ENCODE measurements at regions not wholly inside any gene's neighbourhood (a gene's known extent, or its start where the extent isn't known, plus 50 kb on each side); places are given as distances from the start of the nearest gene placed in this dataset.

DNA sequence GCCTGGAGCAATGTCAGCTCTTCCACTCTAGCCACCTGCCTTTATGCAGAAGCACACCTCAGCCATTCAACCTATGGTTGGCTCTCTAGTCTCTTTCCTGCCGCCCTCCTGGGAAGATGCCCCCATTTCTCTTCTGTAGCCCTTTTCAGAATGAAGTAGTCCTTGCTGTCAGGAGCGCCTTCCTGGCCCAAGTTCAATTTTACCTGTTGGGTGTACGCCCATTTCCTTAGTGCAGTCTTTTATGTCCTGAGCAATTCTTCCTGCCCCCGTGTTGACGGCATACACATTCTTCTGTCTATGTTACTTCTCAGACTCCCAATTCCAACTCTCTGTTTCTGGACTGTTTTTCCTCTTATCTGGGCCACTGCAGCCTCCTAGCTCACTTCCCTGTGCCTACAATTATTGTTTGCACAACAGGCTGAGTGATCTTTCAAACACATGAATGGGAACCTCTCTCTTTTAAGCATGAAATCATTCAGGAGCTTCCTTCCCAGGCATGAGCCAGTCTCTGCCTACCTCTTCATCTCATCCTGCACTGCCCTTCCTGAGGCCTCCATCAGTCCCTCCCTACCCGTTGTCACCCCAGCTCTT, 389.2 kb downstream of the CD83 start (continued):
- TF ChIP-seq, protein P1, sequence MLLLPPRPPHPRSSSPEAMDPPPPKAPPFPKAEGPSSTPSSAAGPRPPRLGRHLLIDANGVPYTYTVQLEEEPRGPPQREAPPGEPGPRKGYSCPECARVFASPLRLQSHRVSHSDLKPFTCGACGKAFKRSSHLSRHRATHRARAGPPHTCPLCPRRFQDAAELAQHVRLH (tag by site-specific recombination; IDR thresholded peaks at IDR 0.05): no peak

DNA sequence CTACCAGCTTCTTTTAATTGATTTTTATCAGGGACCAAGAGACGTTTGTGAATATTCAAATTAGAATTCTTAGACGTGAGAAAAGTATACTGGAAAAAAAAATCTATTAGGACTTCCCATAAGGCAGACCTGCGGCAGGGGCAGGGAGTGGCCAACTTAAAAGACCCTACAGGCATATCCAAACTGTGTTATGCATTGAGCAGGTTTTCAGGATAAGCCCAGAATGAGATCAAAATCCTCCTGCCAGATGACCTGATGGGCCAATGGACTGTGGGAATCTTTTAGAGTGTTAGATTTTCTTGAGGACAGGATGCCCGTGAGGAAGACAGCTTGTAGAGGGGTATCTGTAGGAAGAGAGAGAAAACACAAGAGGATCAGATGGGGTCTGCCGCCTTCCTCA, 391.5 kb downstream of the CD83 start:
- Histone ChIP-seq H3K27ac (ENCODE audit: extremely low read depth, low read depth, low read length) (no peak overlapping the region), H3K9me3 (ENCODE audit: control insufficient read depth, insufficient read depth, low read depth, low read length) (no peaks in the 10 kb centered on the region), H3K4me1 (ENCODE audit: control insufficient read depth, insufficient read depth, low read length) (no peaks in the 10 kb centered on the region), H3K4me3 (ENCODE audit: low read depth, low read length) (no peak overlapping the region), H3K36me3 (ENCODE audit: control insufficient read depth in 2 of 2, insufficient read depth in 1 of 2, low read length in 2 of 2) (no peaks in the 10 kb centered on the region)
- no peak for TF ChIP-seq BCL11A (tag by site-specific recombination; IDR thresholded peaks at IDR 0.05; ENCODE audit: low read depth)
- ChIA-PET CTCF (no interaction called here), POLR2A (no interaction called here)

DNA sequence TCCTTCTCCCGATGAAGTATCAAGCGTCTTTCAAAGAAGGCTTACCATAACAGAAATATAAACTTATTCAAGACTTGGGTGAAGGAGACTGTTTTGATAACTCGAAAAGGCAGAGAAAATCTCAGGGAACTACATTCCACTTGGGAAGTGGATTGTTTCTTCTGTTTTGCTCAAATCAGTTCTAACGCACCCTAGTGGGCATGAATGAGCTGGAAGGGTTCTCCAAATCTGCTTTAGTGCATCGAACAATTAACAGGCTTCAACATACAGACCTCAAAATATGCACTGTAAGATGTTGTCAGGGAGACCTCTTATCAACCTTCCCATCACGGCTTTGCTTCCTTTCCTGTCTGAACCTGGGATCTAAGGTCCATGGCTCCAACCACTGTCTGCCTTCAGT, 392.5 kb downstream of the CD83 start:
- no peak overlapping the region for H3K27ac ChIP-seq (ENCODE audit: extremely low read depth, low read depth, low read length)
- CTCF ChIA-PET: interaction anchor here (0.5 to 1.6 kb wide), 2 partner anchors 10 to 36 kb away, joined by 3 to 5 read pairs; no protein-coding TSS in a partner anchor
- H3K4me3 ChIP-seq (ENCODE audit: low read depth, low read length): no peak overlapping the region
- TF ChIP-seq MYNN (tag by site-specific recombination; IDR thresholded peaks at IDR 0.05; ENCODE audit: borderline replicate concordance) (no peak), ZBTB48 (tag by site-specific recombination; IDR thresholded peaks at IDR 0.05) (no peak), ZBTB7A (tag by site-specific recombination; IDR thresholded peaks at IDR 0.05; ENCODE audit: low read depth) (no peak), KLF7 (tag by site-specific recombination; IDR thresholded peaks at IDR 0.05; ENCODE audit: borderline replicate concordance) (no peak), ZNF629 (tag by site-specific recombination; IDR thresholded peaks at IDR 0.05) (no peak), ZBTB17 (tag by site-specific recombination; IDR thresholded peaks at IDR 0.05) (no peak), SCRT2 (tag by site-specific recombination; IDR thresholded peaks at IDR 0.05) (no peak), ZNF335 (tag by site-specific recombination; conservative IDR thresholded peaks at IDR 0.05) (no peak), HOXA7 (CRISPR knock-in tag; IDR thresholded peaks at IDR 0.05; ENCODE audit: borderline replicate concordance) (no peak), ZSCAN23 (tag by site-specific recombination; IDR thresholded peaks at IDR 0.05) (no peak), ZNF169 (tag by site-specific recombination; IDR thresholded peaks at IDR 0.05) (no peak)
- TF ChIP-seq, protein P2, sequence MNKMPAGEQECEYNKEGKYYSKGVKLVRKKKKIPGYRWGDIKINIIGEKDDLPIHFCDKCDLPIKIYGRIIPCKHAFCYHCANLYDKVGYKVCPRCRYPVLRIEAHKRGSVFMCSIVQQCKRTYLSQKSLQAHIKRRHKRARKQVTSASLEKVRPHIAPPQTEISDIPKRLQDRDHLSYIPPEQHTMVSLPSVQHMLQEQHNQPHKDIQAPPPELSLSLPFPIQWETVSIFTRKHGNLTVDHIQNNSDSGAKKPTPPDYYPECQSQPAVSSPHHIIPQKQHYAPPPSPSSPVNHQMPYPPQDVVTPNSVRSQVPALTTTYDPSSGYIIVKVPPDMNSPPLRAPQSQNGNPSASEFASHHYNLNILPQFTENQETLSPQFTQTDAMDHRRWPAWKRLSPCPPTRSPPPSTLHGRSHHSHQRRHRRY (tag by site-specific recombination; IDR thresholded peaks at IDR 0.05): no peak
- TF ChIP-seq, protein P3, sequence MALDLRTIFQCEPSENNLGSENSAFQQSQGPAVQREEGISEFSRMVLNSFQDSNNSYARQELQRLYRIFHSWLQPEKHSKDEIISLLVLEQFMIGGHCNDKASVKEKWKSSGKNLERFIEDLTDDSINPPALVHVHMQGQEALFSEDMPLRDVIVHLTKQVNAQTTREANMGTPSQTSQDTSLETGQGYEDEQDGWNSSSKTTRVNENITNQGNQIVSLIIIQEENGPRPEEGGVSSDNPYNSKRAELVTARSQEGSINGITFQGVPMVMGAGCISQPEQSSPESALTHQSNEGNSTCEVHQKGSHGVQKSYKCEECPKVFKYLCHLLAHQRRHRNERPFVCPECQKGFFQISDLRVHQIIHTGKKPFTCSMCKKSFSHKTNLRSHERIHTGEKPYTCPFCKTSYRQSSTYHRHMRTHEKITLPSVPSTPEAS (tag by site-specific recombination; IDR thresholded peaks at IDR 0.05): no peak
- TF ChIP-seq, protein P4, sequence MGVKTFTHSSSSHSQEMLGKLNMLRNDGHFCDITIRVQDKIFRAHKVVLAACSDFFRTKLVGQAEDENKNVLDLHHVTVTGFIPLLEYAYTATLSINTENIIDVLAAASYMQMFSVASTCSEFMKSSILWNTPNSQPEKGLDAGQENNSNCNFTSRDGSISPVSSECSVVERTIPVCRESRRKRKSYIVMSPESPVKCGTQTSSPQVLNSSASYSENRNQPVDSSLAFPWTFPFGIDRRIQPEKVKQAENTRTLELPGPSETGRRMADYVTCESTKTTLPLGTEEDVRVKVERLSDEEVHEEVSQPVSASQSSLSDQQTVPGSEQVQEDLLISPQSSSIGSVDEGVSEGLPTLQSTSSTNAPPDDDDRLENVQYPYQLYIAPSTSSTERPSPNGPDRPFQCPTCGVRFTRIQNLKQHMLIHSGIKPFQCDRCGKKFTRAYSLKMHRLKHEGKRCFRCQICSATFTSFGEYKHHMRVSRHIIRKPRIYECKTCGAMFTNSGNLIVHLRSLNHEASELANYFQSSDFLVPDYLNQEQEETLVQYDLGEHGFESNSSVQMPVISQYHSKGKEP (tag by site-specific recombination; IDR thresholded peaks at IDR 0.05): no peak
- H3K4me1 ChIP-seq (ENCODE audit: control insufficient read depth, insufficient read depth, low read length): no peaks in the 10 kb centered on the region
- no peaks in the 10 kb centered on the region for H3K36me3 ChIP-seq (ENCODE audit: control insufficient read depth in 2 of 2, insufficient read depth in 1 of 2, low read length in 2 of 2)
- POLR2A ChIA-PET: no interaction called here
- no peaks in the 10 kb centered on the region for H3K9me3 ChIP-seq (ENCODE audit: control insufficient read depth, insufficient read depth, low read depth, low read length)

DNA sequence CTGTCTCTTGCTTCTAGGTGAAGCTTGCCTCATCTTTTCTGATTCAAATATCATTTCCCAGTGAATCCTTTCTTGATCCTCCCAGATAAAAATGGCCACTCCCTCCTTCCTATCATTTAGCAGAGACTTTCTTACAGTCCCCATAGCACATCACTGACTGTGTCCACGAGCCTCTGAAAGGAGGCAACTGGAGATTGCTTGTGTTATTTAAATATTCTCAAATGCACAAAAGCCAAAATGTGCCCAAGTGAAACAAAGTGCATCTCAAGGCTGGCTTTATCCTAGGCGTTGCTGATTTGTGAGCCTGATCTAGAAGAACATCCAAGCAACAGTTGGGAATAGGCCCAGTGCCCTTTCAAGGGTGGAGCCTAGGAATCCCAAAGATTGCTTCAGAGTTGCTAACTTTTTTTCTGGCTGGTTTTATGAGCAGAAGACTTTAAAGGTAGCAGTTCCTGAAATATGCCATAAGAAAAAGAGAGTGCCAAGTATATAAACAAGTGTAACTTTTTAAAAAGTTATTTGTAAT, 393.6 kb downstream of the CD83 start:
- CTCF ChIA-PET: interaction anchor here (0.7 to 1.6 kb wide), 4 partner anchors 9 to 884 kb away, joined by 3 to 5 read pairs (median 4); no protein-coding TSS in a partner anchor
- H3K36me3 ChIP-seq (ENCODE audit: control insufficient read depth in 2 of 2, insufficient read depth in 1 of 2, low read length in 2 of 2): no peaks in the 10 kb centered on the region
- H3K9me3 ChIP-seq (ENCODE audit: control insufficient read depth, insufficient read depth, low read depth, low read length): no peaks in the 10 kb centered on the region
- no peaks in the 10 kb centered on the region for H3K4me1 ChIP-seq (ENCODE audit: control insufficient read depth, insufficient read depth, low read length)
- POLR2A ChIA-PET: no interaction called here
- no peak for TF ChIP-seq ZNF555 (tag by site-specific recombination; conservative IDR thresholded peaks at IDR 0.05)
- no peak for TF ChIP-seq ZNF626 (tag by site-specific recombination; IDR thresholded peaks at IDR 0.05)
- no peak for TF ChIP-seq ZNF549 (tag by site-specific recombination; IDR thresholded peaks at IDR 0.05)
- TF ChIP-seq ZNF768 (tag by site-specific recombination; IDR thresholded peaks at IDR 0.05): no peak
- no peak for TF ChIP-seq EGR2 (tag by site-specific recombination; IDR thresholded peaks at IDR 0.05; ENCODE audit: low read depth)
- no peak for TF ChIP-seq ZNF169 (tag by site-specific recombination; IDR thresholded peaks at IDR 0.05)
- no peak overlapping the region for H3K27ac ChIP-seq (ENCODE audit: extremely low read depth, low read depth, low read length)
- H3K4me3 ChIP-seq (ENCODE audit: low read depth, low read length): no peak overlapping the region
